ENCODE measurements at regions not wholly inside any gene's neighbourhood (a gene's known extent, or its start where the extent isn't known, plus 50 kb on each side); places are given as distances from the start of the nearest gene placed in this dataset.
"Not testable (repeated sequence)": the region's sequence is repeated elsewhere in the genome, so short reads cannot be mapped to it uniquely, and the experiment has no call there.

- H3K27me3 Mint-ChIP-seq (ENCODE audit: low read depth) = peaks cover 4% of the 10 kb centered on the region
- DNase-seq (ENCODE audit: low spot score) = no peak
- H3K9me3 Mint-ChIP-seq = no peaks in the 10 kb centered on the region
- no peaks in the 10 kb centered on the region for H3K4me1 Mint-ChIP-seq (ENCODE audit: low read depth)
- H3K4me3 Mint-ChIP-seq = no peak overlapping the region
- no peak overlapping the region for H3K27ac Mint-ChIP-seq
- no peaks in the 10 kb centered on the region for H3K36me3 Mint-ChIP-seq (ENCODE audit: low read depth)
These were observed 158.7 kb downstream of the MTHFS start for GRCh38 chr15:79738143-79738542.

- no peak for DNase-seq (ENCODE audit: low spot score)
- peaks cover 4% of the 10 kb centered on the region for H3K27me3 Mint-ChIP-seq (ENCODE audit: low read depth)
- H3K4me1 Mint-ChIP-seq (ENCODE audit: low read depth) = no peaks in the 10 kb centered on the region
- no peak overlapping the region for H3K27ac Mint-ChIP-seq
- H3K9me3 Mint-ChIP-seq = no peaks in the 10 kb centered on the region
- H3K36me3 Mint-ChIP-seq (ENCODE audit: low read depth) = no peaks in the 10 kb centered on the region
- no peak overlapping the region for H3K4me3 Mint-ChIP-seq
These were observed 156.3 kb downstream of the MTHFS start for GRCh38 chr15:79740561-79740960.

- no peaks in the 10 kb centered on the region for H3K9me3 Mint-ChIP-seq
- no peak overlapping the region for H3K27ac Mint-ChIP-seq
- no peak for DNase-seq (ENCODE audit: low spot score)
- H3K4me1 Mint-ChIP-seq (ENCODE audit: low read depth) = no peaks in the 10 kb centered on the region
- H3K4me3 Mint-ChIP-seq = no peak overlapping the region
- H3K36me3 Mint-ChIP-seq (ENCODE audit: low read depth) = no peaks in the 10 kb centered on the region
- peaks cover 2% of the 10 kb centered on the region for H3K27me3 Mint-ChIP-seq (ENCODE audit: low read depth)
These were observed 153.8 kb downstream of the MTHFS start for GRCh38 chr15:79743032-79743431.

GRCh38 chr15:79744485-79744884 lies 152.3 kb downstream of the MTHFS start:
- H3K9me3 Mint-ChIP-seq; H3K4me3 Mint-ChIP-seq; H3K4me1 Mint-ChIP-seq (ENCODE audit: low read depth); DNase-seq (ENCODE audit: low spot score); H3K36me3 Mint-ChIP-seq (ENCODE audit: low read depth); H3K27me3 Mint-ChIP-seq (ENCODE audit: low read depth); H3K27ac Mint-ChIP-seq: not testable (repeated sequence)

GRCh38 chr15:79756365-79756764 lies 140.4 kb downstream of the MTHFS start:
- no peaks in the 10 kb centered on the region for H3K9me3 Mint-ChIP-seq
- H3K27me3 Mint-ChIP-seq (ENCODE audit: low read depth) = no peaks in the 10 kb centered on the region
- DNase-seq (ENCODE audit: low spot score) = no peak
- no peak overlapping the region for H3K27ac Mint-ChIP-seq
- H3K36me3 Mint-ChIP-seq (ENCODE audit: low read depth) = no peaks in the 10 kb centered on the region
- no peaks in the 10 kb centered on the region for H3K4me1 Mint-ChIP-seq (ENCODE audit: low read depth)
- H3K4me3 Mint-ChIP-seq = no peak overlapping the region

GRCh38 chr15:79765081-79765480 lies 131.7 kb downstream of the MTHFS start:
- no peak overlapping the region for H3K4me3 Mint-ChIP-seq
- H3K4me1 Mint-ChIP-seq (ENCODE audit: low read depth) = no peaks in the 10 kb centered on the region
- DNase-seq (ENCODE audit: low spot score) = no peak
- H3K27me3 Mint-ChIP-seq (ENCODE audit: low read depth) = peaks cover 7% of the 10 kb centered on the region
- H3K27ac Mint-ChIP-seq = no peak overlapping the region
- no peaks in the 10 kb centered on the region for H3K36me3 Mint-ChIP-seq (ENCODE audit: low read depth)
- peaks cover 4% of the 10 kb centered on the region for H3K9me3 Mint-ChIP-seq

GRCh38 chr15:79769069-79769481 lies 127.7 kb downstream of the MTHFS start:
- peaks cover 5% of the 10 kb centered on the region for H3K27me3 Mint-ChIP-seq (ENCODE audit: low read depth)
- H3K4me1 Mint-ChIP-seq (ENCODE audit: low read depth) = no peaks in the 10 kb centered on the region
- no peak for DNase-seq (ENCODE audit: low spot score)

GRCh38 chr15:79769933-79770759 lies 126.7 kb downstream of the MTHFS start:
- Mint-ChIP-seq H3K27ac (no peak overlapping the region), H3K27me3 (ENCODE audit: low read depth) (no peaks in the 10 kb centered on the region), H3K4me1 (ENCODE audit: low read depth) (no peaks in the 10 kb centered on the region), H3K4me3 (no peak overlapping the region), H3K9me3 (no peaks in the 10 kb centered on the region), H3K36me3 (ENCODE audit: low read depth) (no peaks in the 10 kb centered on the region)
- no peak for DNase-seq (ENCODE audit: low spot score)

More at GRCh38 chr15:79769069-79769481, 127.7 kb downstream of the MTHFS start:
- Mint-ChIP-seq H3K27ac (no peak overlapping the region), H3K4me3 (no peak overlapping the region), H3K36me3 (ENCODE audit: low read depth) (no peaks in the 10 kb centered on the region), H3K9me3 (no peaks in the 10 kb centered on the region)

- no peak overlapping the region for H3K4me3 Mint-ChIP-seq
- no peaks in the 10 kb centered on the region for H3K36me3 Mint-ChIP-seq (ENCODE audit: low read depth)
- no peaks in the 10 kb centered on the region for H3K4me1 Mint-ChIP-seq (ENCODE audit: low read depth)
- no peak for DNase-seq (ENCODE audit: low spot score)
- H3K27ac Mint-ChIP-seq = no peak overlapping the region
- H3K27me3 Mint-ChIP-seq (ENCODE audit: low read depth) = no peaks in the 10 kb centered on the region
- H3K9me3 Mint-ChIP-seq = no peaks in the 10 kb centered on the region
These were observed 123.7 kb downstream of the MTHFS start for GRCh38 chr15:79773128-79773527.

GRCh38 chr15:79775821-79776220 lies 121.0 kb downstream of the MTHFS start:
- Mint-ChIP-seq H3K36me3 (ENCODE audit: low read depth) (no peaks in the 10 kb centered on the region), H3K27me3 (ENCODE audit: low read depth) (no peaks in the 10 kb centered on the region), H3K27ac (no peak overlapping the region), H3K9me3 (no peaks in the 10 kb centered on the region), H3K4me1 (ENCODE audit: low read depth) (peaks cover 2% of the 10 kb centered on the region), H3K4me3 (no peak overlapping the region)
- no peak for DNase-seq (ENCODE audit: low spot score)

GRCh38 chr15:79777916-79778315 lies 118.9 kb downstream of the MTHFS start:
- peaks cover 2% of the 10 kb centered on the region for H3K4me1 Mint-ChIP-seq (ENCODE audit: low read depth)
- DNase-seq (ENCODE audit: low spot score) = no peak
- peaks cover 17% of the 10 kb centered on the region for H3K9me3 Mint-ChIP-seq
- H3K36me3 Mint-ChIP-seq (ENCODE audit: low read depth) = no peaks in the 10 kb centered on the region
- H3K27ac Mint-ChIP-seq = no peak overlapping the region
- no peak overlapping the region for H3K4me3 Mint-ChIP-seq
- peaks cover 2% of the 10 kb centered on the region for H3K27me3 Mint-ChIP-seq (ENCODE audit: low read depth)

- peaks cover 2% of the 10 kb centered on the region for H3K4me1 Mint-ChIP-seq (ENCODE audit: low read depth)
- no peak overlapping the region for H3K4me3 Mint-ChIP-seq
- peaks cover 21% of the 10 kb centered on the region for H3K9me3 Mint-ChIP-seq
- no peaks in the 10 kb centered on the region for H3K36me3 Mint-ChIP-seq (ENCODE audit: low read depth)
- peaks cover 5% of the 10 kb centered on the region for H3K27me3 Mint-ChIP-seq (ENCODE audit: low read depth)
- H3K27ac Mint-ChIP-seq = no peak overlapping the region
- no peak for DNase-seq (ENCODE audit: low spot score)
These were observed 118.3 kb downstream of the MTHFS start for GRCh38 chr15:79778378-79778990.

- H3K27me3 Mint-ChIP-seq (ENCODE audit: low read depth) = peaks cover 12% of the 10 kb centered on the region
- DNase-seq (ENCODE audit: low spot score) = peak; percentile 40
These were observed 117.1 kb downstream of the MTHFS start for GRCh38 chr15:79779746-79780145.

GRCh38 chr15:79782307-79782706 lies 114.5 kb downstream of the MTHFS start:
- peaks cover 21% of the 10 kb centered on the region for H3K27me3 Mint-ChIP-seq (ENCODE audit: low read depth)
- peaks cover 26% of the 10 kb centered on the region for H3K9me3 Mint-ChIP-seq

More at GRCh38 chr15:79779746-79780145, 117.1 kb downstream of the MTHFS start:
- Mint-ChIP-seq H3K27ac (no peak overlapping the region), H3K9me3 (peaks cover 26% of the 10 kb centered on the region), H3K4me3 (no peak overlapping the region), H3K36me3 (ENCODE audit: low read depth) (no peaks in the 10 kb centered on the region), H3K4me1 (ENCODE audit: low read depth) (peaks cover 2% of the 10 kb centered on the region)

More at GRCh38 chr15:79782307-79782706, 114.5 kb downstream of the MTHFS start:
- not testable (repeated sequence) for H3K4me3 Mint-ChIP-seq; H3K4me1 Mint-ChIP-seq (ENCODE audit: low read depth); H3K36me3 Mint-ChIP-seq (ENCODE audit: low read depth); H3K27ac Mint-ChIP-seq; DNase-seq (ENCODE audit: low spot score)

Measured in T-helper 2 cell treated with Interferon-gamma antibody and Interleukin-4, amounts not matched to agents 5 μg/mL and 100 μg/mL, for 36 hours (primary cell).